Breast epithelium (tissue), 3 donors: ENCODE measurements at regions not wholly inside any gene's neighbourhood (a gene's known extent, or its start where the extent isn't known, plus 50 kb on each side); places are given as distances from the start of the nearest gene placed in this dataset.

Experiments used
- CTCF ChIP-seq, 3 donors: fragments of 450-650 bp; IDR thresholded peaks; one replicate each; pipeline ENCODE4 v1.5.1; 2016 to 2017; ENCODE audit warnings: antibody characterized with exemption in 3 of 3, mild to moderate bottlenecking in 3 of 3, moderate library complexity in 3 of 3
- POLR2AphosphoS5 ChIP-seq, 3 donors: sonication (generic); formaldehyde crosslinking; IDR thresholded peaks; one replicate each; pipeline ENCODE4 v1.6.1; 2017; ENCODE audit warnings: antibody characterized with exemption in 3 of 3

- TF ChIP-seq CTCF (IDR thresholded peaks at IDR 0.05) (no peak), POLR2AphosphoS5 (IDR thresholded peaks at IDR 0.05) (no peak)
These were observed 147.9 kb upstream of the SEMA3C start for GRCh38 chr7:81066797-81067196.
